Femur (tissue), 1 donor: ENCODE measurements at regions not wholly inside any gene's neighbourhood (a gene's known extent, or its start where the extent isn't known, plus 50 kb on each side); places are given as distances from the start of the nearest gene placed in this dataset.

Source experiments
- DNase-seq: peaks from one replicate; pipeline ENCODE4 v3.0.0-alpha.2; 2017

DNA sequence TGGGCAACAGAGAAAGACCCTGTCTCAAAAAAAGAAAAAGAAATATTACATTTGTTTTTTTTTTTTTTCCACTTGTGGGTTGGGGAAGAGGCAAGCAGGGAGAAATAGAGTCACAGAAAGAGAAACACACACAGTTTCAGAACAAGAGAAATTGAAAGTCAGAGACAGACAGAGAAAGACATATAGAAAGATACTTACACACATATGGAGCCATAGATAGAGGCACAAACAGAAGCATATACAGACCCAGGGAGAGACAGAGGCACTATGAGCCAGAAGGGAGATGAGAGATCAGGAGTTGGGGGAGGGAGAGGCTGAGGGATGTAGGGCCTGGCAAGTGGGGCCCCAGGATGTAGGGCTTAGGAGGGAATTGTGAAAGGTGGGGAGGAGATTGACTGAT is 55.2 kb upstream of the GIMD1 start:
- no peak for DNase-seq

DNA sequence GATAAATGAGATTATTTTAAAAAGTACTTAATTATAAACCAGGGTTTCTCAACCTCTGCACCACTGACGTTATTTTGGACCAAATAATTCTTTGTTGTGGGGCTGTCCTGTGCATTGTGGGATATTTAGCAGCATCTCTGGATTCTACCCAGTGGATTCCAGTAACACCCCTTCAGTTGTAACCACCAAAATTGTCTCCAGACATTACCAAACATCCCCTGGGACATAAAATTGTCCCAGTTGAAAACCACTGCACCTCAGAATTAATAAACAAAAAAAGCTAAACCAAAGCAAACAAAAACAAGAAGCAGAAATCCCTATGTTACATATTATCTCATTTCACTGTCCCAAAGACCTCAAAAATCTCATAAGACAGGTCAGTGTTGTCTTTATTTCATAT is 54.2 kb upstream of the GIMD1 start:
- DNase-seq: no peak

DNA sequence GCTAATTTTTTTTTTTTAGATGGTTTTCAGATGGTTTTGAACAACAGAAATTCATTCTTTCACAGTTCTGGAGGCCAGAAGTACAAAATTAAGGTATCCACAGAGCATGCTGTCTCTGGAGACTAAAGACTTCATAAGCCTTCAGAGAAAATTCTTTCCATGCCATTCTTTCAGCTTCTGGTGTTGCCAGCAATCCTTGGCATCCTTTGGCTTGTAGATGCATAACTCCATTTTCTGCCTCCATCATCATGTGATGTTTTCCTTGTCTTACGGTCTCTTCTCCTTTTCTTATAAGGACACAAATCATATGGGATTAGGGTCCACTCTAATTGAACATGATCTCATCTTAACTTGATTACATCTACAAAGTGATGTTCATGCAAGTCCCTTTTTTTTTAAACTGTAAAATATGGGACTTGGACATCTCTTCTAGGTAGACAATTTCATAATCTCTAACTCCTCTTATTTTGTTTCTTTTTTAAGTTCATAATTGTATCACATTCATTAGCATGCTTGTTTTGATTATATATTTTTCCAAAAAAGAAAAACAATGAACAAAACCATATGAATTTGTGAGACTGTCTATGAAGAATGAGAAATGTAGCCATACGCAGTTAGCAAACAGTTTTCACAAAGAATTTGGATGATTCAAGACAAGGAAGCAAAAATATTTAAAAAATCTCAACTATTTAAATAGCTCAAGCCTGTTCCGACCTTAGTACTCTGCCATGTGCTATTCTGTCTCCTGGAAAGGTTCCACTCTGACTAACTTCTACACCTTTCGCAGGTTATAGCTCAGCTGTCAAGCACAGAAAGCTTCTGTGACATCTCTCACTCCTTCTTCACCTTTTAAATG is 53.1 kb upstream of the GIMD1 start:
- DNase-seq: no peak

DNA sequence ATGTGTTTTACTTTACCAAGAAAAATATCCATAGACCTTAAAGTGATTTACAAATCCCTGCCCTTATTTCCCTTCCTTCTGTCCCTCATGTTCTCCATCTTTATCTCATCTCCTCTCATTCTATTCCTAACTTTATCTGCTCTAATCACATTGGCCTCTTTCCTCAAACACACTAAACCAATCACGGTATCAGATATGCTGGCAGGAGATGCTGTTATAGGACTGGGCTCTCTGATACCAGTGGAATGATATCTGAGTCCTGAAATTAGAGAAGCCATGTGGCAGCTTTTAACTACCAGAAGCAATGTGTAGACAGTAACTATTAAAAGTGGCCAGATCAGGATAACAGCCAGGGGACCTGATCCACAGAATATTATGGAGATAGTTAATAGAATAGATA is 49.9 kb upstream of the GIMD1 start:
- DNase-seq: no peak
